HEK293 (cell line): ENCODE measurements at regions not wholly inside any gene's neighbourhood (a gene's known extent, or its start where the extent isn't known, plus 50 kb on each side); places are given as distances from the start of the nearest gene placed in this dataset.

Experiments
- PRDM4 ChIP-seq: fragments of 450-650 bp; formaldehyde crosslinking; IDR thresholded peaks from 2 replicates; pipeline ENCODE4 v1.5.1; 2017; ENCODE audit warnings: missing biosample characterization, missing genetic modification characterization
- REST ChIP-seq: fragments of 450-650 bp; formaldehyde crosslinking; IDR thresholded peaks from 2 replicates; pipeline ENCODE4 v1.5.1; 2016; ENCODE audit warnings: missing biosample characterization, missing genetic modification characterization
- ZBTB26 ChIP-seq: fragments of 450-650 bp; formaldehyde crosslinking; optimal IDR thresholded peaks from 2 replicates; pipeline ENCODE3; 2016; ENCODE audit warnings: missing biosample characterization, mild to moderate bottlenecking, missing genetic modification characterization
- ZBTB7A ChIP-seq: fragments of 450-650 bp; formaldehyde crosslinking; IDR thresholded peaks from 2 replicates; pipeline ENCODE4 v1.5.1; 2016; ENCODE audit warnings: low read depth, missing biosample characterization, missing genetic modification characterization
- ZNF202 ChIP-seq: fragments of 450-650 bp; formaldehyde crosslinking; IDR thresholded peaks from 2 replicates; pipeline ENCODE4 v1.5.1; 2016; ENCODE audit warnings: missing biosample characterization, missing genetic modification characterization, borderline replicate concordance
- ZNF777 ChIP-seq: fragments of 450-650 bp; formaldehyde crosslinking; IDR thresholded peaks from 2 replicates; pipeline ENCODE4 v1.5.1; 2017; ENCODE audit warnings: missing biosample characterization, missing genetic modification characterization, borderline replicate concordance
- ZSCAN18 ChIP-seq: fragments of 450-650 bp; formaldehyde crosslinking; IDR thresholded peaks from 2 replicates; pipeline ENCODE4 v1.5.1; 2016; ENCODE audit warnings: missing biosample characterization, missing genetic modification characterization

- TF ChIP-seq PRDM4 (tag by site-specific recombination) (no peak), ZNF202 (tag by site-specific recombination) (no peak), ZSCAN18 (no peak), REST (tag by site-specific recombination) (no peak), ZBTB26 (tag by site-specific recombination) (no peak), ZBTB7A (tag by site-specific recombination) (no peak), ZNF777 (tag by site-specific recombination) (no peak)
These were observed 228.8 kb upstream of the PPP2R3A start for GRCh38 chr3:135736740-135737139.
